H1 (cell line): ENCODE measurements at regions not wholly inside any gene's neighbourhood (a gene's known extent, or its start where the extent isn't known, plus 50 kb on each side); places are given as distances from the start of the nearest gene placed in this dataset.

Experiments used
- BCL11A ChIP-seq, 2 experiments: IDR thresholded peaks; one replicate each; pipeline ENCODE4 v1.6.1; 2011; ENCODE audit warnings: low read depth in 2 of 2, low read length in 2 of 2, mild to moderate bottlenecking in 2 of 2
- CHD1 ChIP-seq: IDR thresholded peaks from 2 replicates; pipeline ENCODE4 v1.6.1; 2012; ENCODE audit warnings: low read depth, low read length, improper control_type of control experiment
- FOSL1 ChIP-seq: IDR thresholded peaks from 2 replicates; pipeline ENCODE4 v1.6.1; 2011; ENCODE audit warnings: mild to moderate bottlenecking, low read depth, low read length, moderate library complexity; ENCODE audit not compliant: insufficient read depth
- TAF1 ChIP-seq: IDR thresholded peaks from 2 replicates; pipeline ENCODE4 v1.6.1; 2011; ENCODE audit warnings: mild to moderate bottlenecking, low read depth, low read length
- USF2 ChIP-seq: IDR thresholded peaks from 2 replicates; pipeline ENCODE4 v1.6.1; 2011; ENCODE audit warnings: low read length, improper control_type of control experiment

DNA sequence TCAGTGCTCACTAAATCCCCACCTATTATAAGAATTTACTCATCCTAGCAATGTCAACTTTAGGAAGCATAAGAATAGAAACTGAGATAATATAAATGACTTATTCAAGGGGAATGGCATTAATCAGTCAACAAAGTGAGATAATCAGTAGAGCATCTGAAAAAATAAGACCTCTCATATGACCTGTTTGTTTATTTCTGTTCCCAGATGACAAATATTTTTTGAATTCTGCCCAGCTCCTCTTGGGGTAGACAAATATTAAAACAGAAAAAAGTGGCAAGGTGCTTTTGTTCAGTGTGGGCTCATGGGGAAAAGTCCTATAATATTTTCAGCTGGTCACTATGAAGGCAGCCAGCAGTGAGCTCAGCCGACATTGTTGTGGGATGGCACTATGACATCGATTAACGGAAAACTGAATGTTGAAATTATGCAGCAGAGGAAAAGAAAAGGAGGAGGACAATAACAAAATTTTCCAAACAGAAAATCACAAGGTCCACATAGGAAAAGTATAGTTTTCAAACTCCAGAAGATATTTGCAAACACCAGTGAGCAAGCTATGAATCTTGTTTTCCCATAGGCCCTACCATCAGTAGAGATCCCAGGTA, 109.6 kb downstream of the ANXA3 start (continued):
- TF ChIP-seq CHD1 (no peak), TAF1 (no peak), USF2 (no peak), FOSL1 (no peak), BCL11A (IDR thresholded peaks at IDR 0.05; ENCODE audit: low read depth in 2 of 2, low read length in 2 of 2) (no peak)
- TF ChIP-seq, all 59 proteins: peak for 0
